ENCODE measurements at regions not wholly inside any gene's neighbourhood (a gene's known extent, or its start where the extent isn't known, plus 50 kb on each side); places are given as distances from the start of the nearest gene placed in this dataset.

DNA sequence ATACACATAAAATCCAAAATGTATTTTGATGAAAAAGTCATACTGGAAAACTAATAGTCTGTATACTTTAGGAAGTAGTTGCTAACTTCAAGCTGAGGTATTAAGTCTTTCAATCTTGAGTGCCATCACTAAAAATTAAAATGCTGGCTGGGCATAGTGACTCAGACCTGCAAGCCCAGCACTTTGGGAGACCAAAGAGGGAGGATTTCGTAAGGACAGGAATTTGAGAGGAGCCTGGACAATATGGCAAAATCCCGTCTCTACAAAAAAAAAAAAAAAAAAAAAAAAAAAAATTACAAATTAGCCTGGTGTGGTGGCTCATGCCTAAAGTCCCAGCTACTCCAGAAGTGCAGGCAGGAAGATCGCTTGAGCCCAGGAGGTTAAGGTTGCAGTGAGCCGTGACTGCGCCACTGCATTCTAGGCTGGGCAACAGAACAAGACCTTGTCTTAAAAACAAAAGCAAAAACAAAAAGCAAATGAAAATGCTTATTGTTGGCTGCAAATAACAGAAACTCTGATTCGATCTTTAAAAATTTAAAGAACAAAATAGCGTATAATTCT, 1994.2 kb upstream of the PCDH20 start:
- Histone ChIP-seq H3K36me3 (no peaks in the 10 kb centered on the region), H3K4me3 (no peak overlapping the region), H3K27ac (no peak overlapping the region), H3K27me3 (no peaks in the 10 kb centered on the region), H3K9me3 (no peaks in the 10 kb centered on the region), H3K4me1 (no peaks in the 10 kb centered on the region)
- TF ChIP-seq, protein P1, sequence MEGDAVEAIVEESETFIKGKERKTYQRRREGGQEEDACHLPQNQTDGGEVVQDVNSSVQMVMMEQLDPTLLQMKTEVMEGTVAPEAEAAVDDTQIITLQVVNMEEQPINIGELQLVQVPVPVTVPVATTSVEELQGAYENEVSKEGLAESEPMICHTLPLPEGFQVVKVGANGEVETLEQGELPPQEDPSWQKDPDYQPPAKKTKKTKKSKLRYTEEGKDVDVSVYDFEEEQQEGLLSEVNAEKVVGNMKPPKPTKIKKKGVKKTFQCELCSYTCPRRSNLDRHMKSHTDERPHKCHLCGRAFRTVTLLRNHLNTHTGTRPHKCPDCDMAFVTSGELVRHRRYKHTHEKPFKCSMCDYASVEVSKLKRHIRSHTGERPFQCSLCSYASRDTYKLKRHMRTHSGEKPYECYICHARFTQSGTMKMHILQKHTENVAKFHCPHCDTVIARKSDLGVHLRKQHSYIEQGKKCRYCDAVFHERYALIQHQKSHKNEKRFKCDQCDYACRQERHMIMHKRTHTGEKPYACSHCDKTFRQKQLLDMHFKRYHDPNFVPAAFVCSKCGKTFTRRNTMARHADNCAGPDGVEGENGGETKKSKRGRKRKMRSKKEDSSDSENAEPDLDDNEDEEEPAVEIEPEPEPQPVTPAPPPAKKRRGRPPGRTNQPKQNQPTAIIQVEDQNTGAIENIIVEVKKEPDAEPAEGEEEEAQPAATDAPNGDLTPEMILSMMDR (IDR thresholded peaks at IDR 0.05 in 4 of 5, conservative IDR thresholded peaks at IDR 0.05 in 1 of 5), result no peak
- no peak for TF ChIP-seq POLR2A (IDR thresholded peaks at IDR 0.05)
- DNase-seq, result no peak
- intact Hi-C loops (cut with DNase I; ENCODE audit: low total_unique reads), result no loop called here
- in situ Hi-C loops (cut with MboI; ENCODE audit: low sequenced_read_pairs in 4 of 4), result no loop called here
- ATAC-seq, result no peak

DNA sequence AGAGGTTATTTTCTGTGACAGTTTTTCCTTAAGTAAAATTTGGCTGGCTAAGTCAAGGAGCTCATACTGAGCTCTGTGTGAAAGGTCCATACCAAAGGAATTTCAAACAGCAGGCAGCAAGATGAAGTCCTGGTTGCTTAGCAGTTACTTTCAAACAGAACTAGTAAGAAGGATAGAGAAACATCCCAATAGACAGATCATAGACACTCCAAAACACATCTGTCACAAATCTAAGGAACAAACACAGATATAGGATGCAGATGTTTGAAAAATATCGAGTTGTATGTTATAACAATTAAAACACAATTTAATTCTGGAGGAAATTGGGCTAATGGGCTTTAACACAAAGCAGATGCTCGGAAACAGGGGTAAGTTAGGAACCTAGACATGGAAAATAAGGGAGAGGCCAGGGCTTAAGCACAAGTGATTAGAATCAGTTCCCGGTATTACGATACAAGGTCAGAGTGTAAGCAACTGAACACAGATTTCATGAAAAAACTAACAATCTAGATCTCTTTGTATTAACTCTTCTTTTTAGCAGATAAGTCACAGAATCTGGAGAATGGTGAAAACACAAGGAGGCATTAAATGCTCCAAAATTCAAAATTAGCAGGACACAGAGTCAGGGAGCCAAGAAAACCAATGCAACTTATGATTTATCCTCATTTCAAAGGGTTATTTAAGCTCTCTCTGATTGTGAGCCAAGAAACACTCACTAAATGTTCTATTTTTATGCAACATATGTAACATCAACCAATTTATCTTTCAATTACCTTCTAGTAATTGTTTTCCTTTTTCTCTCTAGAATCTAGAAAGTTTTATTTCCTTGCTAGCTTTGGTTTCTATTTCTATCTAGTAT, 1992.9 kb upstream of the PCDH20 start:
- DNase-seq (no peak), ATAC-seq (no peak)
- TF ChIP-seq, protein P1 (IDR thresholded peaks at IDR 0.05 in 4 of 5, conservative IDR thresholded peaks at IDR 0.05 in 1 of 5), result no peak
- no peak for TF ChIP-seq POLR2A (IDR thresholded peaks at IDR 0.05)
- Histone ChIP-seq H3K27me3 (no peaks in the 10 kb centered on the region), H3K4me1 (no peaks in the 10 kb centered on the region), H3K27ac (no peak overlapping the region), H3K9me3 (no peaks in the 10 kb centered on the region), H3K4me3 (no peak overlapping the region), H3K36me3 (no peaks in the 10 kb centered on the region)
- in situ Hi-C loops (cut with MboI; ENCODE audit: low sequenced_read_pairs in 4 of 4), result no loop called here
- intact Hi-C loops (cut with DNase I; ENCODE audit: low total_unique reads), result no loop called here

DNA sequence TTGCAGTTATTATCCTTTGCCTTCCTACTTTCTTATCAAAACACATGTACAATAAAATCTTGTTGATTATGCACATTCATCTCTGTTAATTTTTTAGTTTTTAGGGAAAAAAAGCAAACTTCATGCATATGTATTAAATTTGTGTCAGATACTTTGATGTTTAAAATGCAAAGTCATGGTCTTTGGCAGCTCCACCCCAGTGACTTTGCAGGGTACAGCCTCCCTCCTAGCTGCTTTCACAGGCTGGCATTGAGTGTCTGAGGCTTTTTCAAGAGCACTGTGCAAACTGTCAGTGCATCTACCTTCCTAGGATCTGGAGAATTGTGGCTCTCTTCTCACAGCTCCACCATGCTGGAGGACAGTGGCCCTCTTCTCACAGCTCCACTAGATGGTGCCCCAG, 1988.1 kb upstream of the PCDH20 start:
- DNase-seq (no peak), ATAC-seq (no peak)
- no peak overlapping the region for H3K4me3 ChIP-seq
- H3K27ac ChIP-seq, result no peak overlapping the region
- intact Hi-C loops (cut with DNase I; ENCODE audit: low total_unique reads), result no loop called here
- no peaks in the 10 kb centered on the region for H3K27me3 ChIP-seq
- in situ Hi-C loops (cut with MboI; ENCODE audit: low sequenced_read_pairs in 4 of 4), result no loop called here
- TF ChIP-seq, protein P1 (IDR thresholded peaks at IDR 0.05 in 4 of 5, conservative IDR thresholded peaks at IDR 0.05 in 1 of 5), result no peak
- TF ChIP-seq POLR2A (IDR thresholded peaks at IDR 0.05), result no peak
- no peaks in the 10 kb centered on the region for H3K9me3 ChIP-seq
- no peaks in the 10 kb centered on the region for H3K36me3 ChIP-seq
- no peaks in the 10 kb centered on the region for H3K4me1 ChIP-seq

DNA sequence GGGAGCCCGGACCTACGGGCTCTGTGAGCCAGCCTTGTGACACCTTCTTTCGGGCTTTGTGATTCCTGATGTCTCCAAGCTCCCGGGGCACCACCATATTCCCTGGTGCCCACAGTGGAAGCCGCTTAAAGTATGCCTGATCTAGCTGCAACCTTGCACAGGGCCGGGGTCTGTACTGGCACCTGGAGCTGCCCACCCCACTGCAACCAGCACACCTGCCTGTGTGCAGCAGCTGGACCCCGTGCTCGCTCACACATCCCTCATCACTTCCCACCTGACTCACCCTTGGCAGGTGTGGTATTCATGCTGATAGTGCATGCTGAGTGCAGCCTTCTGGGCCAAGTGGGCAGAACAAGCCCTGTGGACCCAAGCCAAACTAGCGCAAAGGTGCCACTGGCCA, 1981.1 kb upstream of the PCDH20 start:
- TF ChIP-seq, protein P1 (IDR thresholded peaks at IDR 0.05 in 4 of 5, conservative IDR thresholded peaks at IDR 0.05 in 1 of 5), result no peak
- TF ChIP-seq POLR2A (IDR thresholded peaks at IDR 0.05), result no peak
- in situ Hi-C loops (cut with MboI; ENCODE audit: low sequenced_read_pairs in 4 of 4) (no loop called here), intact Hi-C loops (cut with DNase I; ENCODE audit: low total_unique reads) (no loop called here)
- no peak overlapping the region for H3K4me3 ChIP-seq
- DNase-seq, result no peak
- no peaks in the 10 kb centered on the region for H3K4me1 ChIP-seq
- H3K27me3 ChIP-seq, result no peaks in the 10 kb centered on the region
- H3K36me3 ChIP-seq, result no peaks in the 10 kb centered on the region
- H3K27ac ChIP-seq, result no peak overlapping the region
- H3K9me3 ChIP-seq, result no peaks in the 10 kb centered on the region
- ATAC-seq, result no peak

Data from gastrocnemius medialis (tissue), 4 donors.